Esophagus muscularis mucosa (tissue), 4 donors: ENCODE measurements at regions not wholly inside any gene's neighbourhood (a gene's known extent, or its start where the extent isn't known, plus 50 kb on each side); places are given as distances from the start of the nearest gene placed in this dataset.

ENCODE experiments used
- DNase-seq: peaks from one replicate; pipeline ENCODE4 v3.0.0-alpha.2; 2017; ENCODE audit errors: extremely low spot score
- H3K27ac ChIP-seq, 4 donors: fragments of 200-600 bp; sonication (generic); replicated peaks in 1 of 4; 1 replicate in 3 of 4; 2 replicates in 1 of 4; pipeline ENCODE4 v1.5.1; 2016 to 2019; ENCODE audit warnings: mild to moderate bottlenecking in 1 of 4
- H3K27me3 ChIP-seq, 4 donors: fragments of 200-600 bp; sonication (generic); one replicate each; pipeline versions ENCODE4 v1.5.1 to v1.6.0; 2016 to 2019
- H3K36me3 ChIP-seq, 4 donors: fragments of 200-600 bp; sonication (generic); one replicate each; pipeline ENCODE4 v1.5.1; 2016 to 2019
- H3K4me1 ChIP-seq, 4 donors: fragments of 200-600 bp; sonication (generic); one replicate each; pipeline ENCODE4 v1.5.1; 2016 to 2019
- H3K4me3 ChIP-seq, 4 donors: fragments of 200-600 bp; sonication (generic); 1 replicate in 2 of 4; 2 replicates in 2 of 4; pipeline ENCODE4 v1.5.1; 2016 to 2019; ENCODE audit warnings: mild to moderate bottlenecking in 4 of 4, moderate library complexity in 1 of 4
- H3K9me3 ChIP-seq, 4 donors: fragments of 200-600 bp; sonication (generic); 1 replicate in 3 of 4; 2 replicates in 1 of 4; pipeline ENCODE4 v1.5.1; 2016 to 2019
- CTCF ChIP-seq, 3 experiments: fragments of 200-600 bp in 2 of 3; fragments of 450-650 bp in 1 of 3; sonication (generic) in 2 of 3; IDR thresholded peaks; one replicate each; pipeline ENCODE4 v1.5.1; 2017 to 2019; ENCODE audit warnings: antibody characterized with exemption in 3 of 3, mild to moderate bottlenecking in 2 of 3, moderate library complexity in 1 of 3
- EP300 ChIP-seq: sonication (generic); formaldehyde crosslinking; IDR thresholded peaks from one replicate; pipeline ENCODE4 v1.6.1; 2017; ENCODE audit warnings: antibody characterized with exemption
- POLR2A ChIP-seq: fragments of 450-650 bp; IDR thresholded peaks from one replicate; pipeline ENCODE4 v1.6.1; 2017; ENCODE audit warnings: antibody characterized with exemption, moderate library complexity, mild to moderate bottlenecking, low read depth
- POLR2AphosphoS5 ChIP-seq, 2 donors: sonication (generic); formaldehyde crosslinking; IDR thresholded peaks; one replicate each; pipeline ENCODE4 v1.6.1; 2017; ENCODE audit warnings: antibody characterized with exemption in 2 of 2
- WGBS: methylation state at CpG from one replicate; pipeline ENCODE4 v1.1.5; 2018; 5-methylcytosine and 5-hydroxymethylcytosine counted together
- intact Hi-C: fragments of 100-400 bp; cut with DNase I; formaldehyde crosslinking; loops from one replicate; pipeline ENCODE4 v1.15.1; 2023

- intact Hi-C loops, result no loop called here
- peaks cover 38 to 47% (median 42%) of the 10 kb centered on the region in 4 donors for H3K4me1 ChIP-seq
- H3K36me3 ChIP-seq, result no peaks in the 10 kb centered on the region
- no peak for DNase-seq
- H3K9me3 ChIP-seq, result no peaks in the 10 kb centered on the region
- H3K27me3 ChIP-seq, result no peaks in the 10 kb centered on the region
- no peak overlapping the region for H3K4me3 ChIP-seq
- TF ChIP-seq POLR2AphosphoS5 (IDR thresholded peaks at IDR 0.05), result no peak
- no peak for TF ChIP-seq EP300
- TF ChIP-seq POLR2A, result no peak
- TF ChIP-seq CTCF (IDR thresholded peaks at IDR 0.05), result no peak
- H3K27ac ChIP-seq, result no peak overlapping the region
- WGBS, result 100% methylated on average over 2 of the region's 2 CpGs
Measured at GRCh38 chr5:134462047-134462575, 50.4 kb upstream of the CDKN2AIPNL start.
